Chondrocyte (in vitro differentiated cells): ENCODE measurements at regions not wholly inside any gene's neighbourhood (a gene's known extent, or its start where the extent isn't known, plus 50 kb on each side); places are given as distances from the start of the nearest gene placed in this dataset.

Experiments
- DNase-seq: peaks from one replicate; pipeline ENCODE4 v3.0.0; 2021; ENCODE audit warnings: mixed read lengths, low spot score
- H3K27ac Mint-ChIP-seq: one replicate; pipeline ENCODE4 v1.8.0; 2021; ENCODE audit warnings: mild to moderate bottlenecking, moderate library complexity, mixed read lengths; ENCODE audit not compliant: unreplicated experiment
- H3K27me3 Mint-ChIP-seq: 2 replicates; pipeline ENCODE4 v1.8.0; 2021; ENCODE audit warnings: low read depth, mixed read lengths
- H3K36me3 Mint-ChIP-seq: 2 replicates; pipeline ENCODE4 v1.8.0; 2021; ENCODE audit warnings: low read depth, mixed read lengths
- H3K4me1 Mint-ChIP-seq: 2 replicates; pipeline ENCODE4 v1.8.0; 2021; ENCODE audit warnings: low read depth, mild to moderate bottlenecking, mixed read lengths
- H3K4me3 Mint-ChIP-seq: one replicate; pipeline ENCODE4 v1.8.0; 2021; ENCODE audit warnings: mild to moderate bottlenecking, moderate library complexity, mixed read lengths; ENCODE audit not compliant: unreplicated experiment
- H3K9me3 Mint-ChIP-seq: 2 replicates; pipeline ENCODE4 v1.8.0; 2021; ENCODE audit warnings: low read depth, mixed read lengths
- CTCF ChIP-seq: fragments of 200-600 bp; sonication (generic); IDR thresholded peaks from 2 replicates; pipeline ENCODE4 v1.5.0; 2021; ENCODE audit warnings: antibody characterized with exemption, mild to moderate bottlenecking, moderate library complexity

DNA sequence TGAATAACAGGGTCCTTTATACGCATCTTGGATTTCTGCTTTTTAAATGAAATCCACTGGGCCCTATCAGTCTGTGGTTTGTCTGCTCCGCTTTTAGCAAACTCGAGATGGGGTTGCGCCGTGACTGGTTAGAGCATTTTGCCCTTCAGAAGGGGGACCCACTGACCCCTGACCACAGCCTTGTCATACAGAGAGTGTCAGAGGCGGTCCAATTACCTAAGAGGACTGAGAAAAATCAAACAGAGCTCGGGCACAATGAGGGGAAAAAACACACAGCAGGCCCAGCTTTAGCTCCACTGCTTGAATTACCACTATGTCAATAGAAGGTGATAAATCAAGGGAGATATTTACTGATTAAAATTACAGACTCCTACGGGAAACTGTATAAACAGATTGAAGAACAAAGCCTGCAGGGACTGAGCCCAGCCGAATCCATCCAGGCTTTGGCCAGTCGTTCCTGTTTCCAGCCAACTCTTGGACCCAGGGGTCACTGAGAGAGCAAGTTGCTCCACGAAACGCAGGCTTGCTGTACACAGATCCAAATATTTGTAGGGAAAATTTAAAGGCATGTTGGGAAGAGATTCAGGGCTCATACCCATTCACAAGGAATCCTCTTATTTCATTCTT lies 131.9 kb upstream of the ZFHX3 start:
- Mint-ChIP-seq H3K27me3 (no peaks in the 10 kb centered on the region), H3K27ac (no peak overlapping the region), H3K9me3 (peaks cover 3% of the 10 kb centered on the region), H3K36me3 (no peaks in the 10 kb centered on the region), H3K4me3 (no peak overlapping the region), H3K4me1 (peaks cover 19% of the 10 kb centered on the region)
- no peak for DNase-seq
- no peak for TF ChIP-seq CTCF

DNA sequence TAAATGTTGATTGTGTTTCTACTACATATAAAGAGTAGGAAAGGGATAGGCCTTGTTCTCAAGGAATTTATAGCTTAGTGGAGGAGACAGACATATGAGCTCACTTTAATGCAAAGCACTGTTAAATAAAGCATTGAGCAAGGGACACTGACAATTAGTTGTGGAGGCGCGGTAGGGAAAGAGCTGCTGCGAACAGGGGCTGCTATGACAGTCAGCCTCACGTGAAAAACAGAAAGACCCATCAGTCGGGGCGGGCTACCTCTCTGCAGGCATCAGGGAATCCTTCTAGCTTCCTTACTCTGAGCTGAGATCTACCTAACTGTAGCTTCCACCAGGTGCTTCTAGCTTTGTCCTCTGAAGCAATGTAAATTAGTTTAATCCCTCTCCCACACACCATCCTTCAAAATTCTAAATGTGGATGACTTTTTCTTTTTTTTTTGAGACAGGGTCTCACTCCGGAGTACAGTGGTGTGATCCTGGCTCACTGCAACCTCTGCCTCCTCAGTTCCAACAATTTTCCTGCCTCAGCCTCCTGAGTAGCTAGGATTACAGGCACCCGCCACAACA lies 129.9 kb upstream of the ZFHX3 start:
- no peak for DNase-seq
- no peak for TF ChIP-seq CTCF
- no peak overlapping the region for H3K4me3 Mint-ChIP-seq
- no peaks in the 10 kb centered on the region for H3K27me3 Mint-ChIP-seq
- H3K27ac Mint-ChIP-seq: no peak overlapping the region
- H3K36me3 Mint-ChIP-seq: no peaks in the 10 kb centered on the region
- peaks cover 37% of the 10 kb centered on the region for H3K4me1 Mint-ChIP-seq
- H3K9me3 Mint-ChIP-seq: peaks cover 3% of the 10 kb centered on the region

DNA sequence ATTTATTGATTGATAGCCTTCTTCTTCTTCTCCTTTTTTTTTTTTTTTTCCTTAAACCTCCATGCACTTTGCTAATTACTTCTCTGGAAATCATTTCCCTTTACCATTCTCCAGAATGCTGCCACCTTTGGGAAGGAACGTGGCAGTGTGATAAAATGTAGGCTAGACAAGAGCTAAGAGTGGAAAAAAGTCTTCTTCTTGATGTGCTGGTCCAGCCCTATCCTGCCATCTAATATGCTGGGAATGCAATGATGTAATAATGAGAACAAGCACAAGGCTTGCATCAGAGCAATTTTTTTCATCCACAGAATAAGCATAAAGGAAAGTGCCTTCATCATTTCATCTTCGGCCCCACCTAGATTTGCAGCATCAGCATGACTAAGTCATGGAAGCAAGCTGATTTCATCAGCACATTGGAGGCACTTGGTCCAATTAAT lies 128.7 kb upstream of the ZFHX3 start:
- no peaks in the 10 kb centered on the region for H3K27me3 Mint-ChIP-seq
- H3K9me3 Mint-ChIP-seq: peaks cover 3% of the 10 kb centered on the region
- H3K4me3 Mint-ChIP-seq: no peak overlapping the region
- TF ChIP-seq CTCF: peak; percentile 71
- peak overlapping the region; percentile 54 for H3K27ac Mint-ChIP-seq
- peaks cover 49% of the 10 kb centered on the region for H3K4me1 Mint-ChIP-seq
- no peaks in the 10 kb centered on the region for H3K36me3 Mint-ChIP-seq
- DNase-seq: no peak

GRCh38 chr16:73172973-73173709 lies 125.2 kb upstream of the ZFHX3 start:
- peaks cover 3% of the 10 kb centered on the region for H3K9me3 Mint-ChIP-seq
- no peaks in the 10 kb centered on the region for H3K36me3 Mint-ChIP-seq
- H3K4me3 Mint-ChIP-seq: peak overlapping the region; percentile 44
- peak overlapping the region; percentile 96 for H3K27ac Mint-ChIP-seq
- no peak for DNase-seq
- H3K4me1 Mint-ChIP-seq: peaks cover 63% of the 10 kb centered on the region
- TF ChIP-seq CTCF: peak; percentile 55
- H3K27me3 Mint-ChIP-seq: no peaks in the 10 kb centered on the region

DNA sequence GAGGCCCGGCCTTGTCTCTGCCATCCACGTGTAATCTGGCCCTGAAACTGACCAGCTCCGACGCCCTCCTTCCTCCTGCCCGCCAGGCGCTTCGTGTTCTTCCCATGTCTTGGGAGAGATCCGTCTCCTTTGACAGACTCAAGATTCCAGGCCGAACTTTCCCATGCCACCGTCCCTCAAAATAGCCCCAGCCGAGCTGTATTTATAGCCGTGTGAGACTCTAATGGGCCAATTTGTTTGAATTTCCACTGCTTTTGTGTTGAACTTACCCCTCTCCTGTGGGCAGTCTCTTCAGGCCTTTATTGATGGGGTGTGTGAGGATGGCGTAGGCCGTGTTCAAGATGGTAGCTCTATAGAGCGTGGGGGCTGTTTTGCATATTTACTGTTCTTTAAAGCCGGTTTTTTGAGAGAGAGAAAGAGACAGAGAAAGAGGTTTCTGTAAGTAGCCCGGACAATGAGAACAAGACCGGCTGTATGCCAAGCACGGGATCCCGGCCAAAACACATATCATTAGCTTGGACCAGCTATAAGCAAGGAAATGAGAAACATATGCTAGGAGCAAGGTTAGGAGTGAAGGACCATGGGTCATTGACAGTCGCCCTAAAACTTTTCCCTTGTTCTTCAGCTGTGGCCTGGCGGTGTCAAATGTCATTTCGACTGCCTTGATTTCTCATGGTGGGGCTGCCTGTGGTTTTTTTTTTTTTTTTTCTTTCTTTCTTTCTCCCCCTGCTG lies 124.5 kb upstream of the ZFHX3 start:
- Mint-ChIP-seq H3K36me3 (no peaks in the 10 kb centered on the region), H3K4me3 (peak overlapping the region; percentile 44), H3K27ac (peak overlapping the region; percentile 96), H3K9me3 (peaks cover 3% of the 10 kb centered on the region), H3K4me1 (peaks cover 67% of the 10 kb centered on the region), H3K27me3 (no peaks in the 10 kb centered on the region)
- TF ChIP-seq CTCF: peak; percentile 79
- no peak for DNase-seq
